ENCODE measurements at regions not wholly inside any gene's neighbourhood (a gene's known extent, or its start where the extent isn't known, plus 50 kb on each side); places are given as distances from the start of the nearest gene placed in this dataset.

DNA sequence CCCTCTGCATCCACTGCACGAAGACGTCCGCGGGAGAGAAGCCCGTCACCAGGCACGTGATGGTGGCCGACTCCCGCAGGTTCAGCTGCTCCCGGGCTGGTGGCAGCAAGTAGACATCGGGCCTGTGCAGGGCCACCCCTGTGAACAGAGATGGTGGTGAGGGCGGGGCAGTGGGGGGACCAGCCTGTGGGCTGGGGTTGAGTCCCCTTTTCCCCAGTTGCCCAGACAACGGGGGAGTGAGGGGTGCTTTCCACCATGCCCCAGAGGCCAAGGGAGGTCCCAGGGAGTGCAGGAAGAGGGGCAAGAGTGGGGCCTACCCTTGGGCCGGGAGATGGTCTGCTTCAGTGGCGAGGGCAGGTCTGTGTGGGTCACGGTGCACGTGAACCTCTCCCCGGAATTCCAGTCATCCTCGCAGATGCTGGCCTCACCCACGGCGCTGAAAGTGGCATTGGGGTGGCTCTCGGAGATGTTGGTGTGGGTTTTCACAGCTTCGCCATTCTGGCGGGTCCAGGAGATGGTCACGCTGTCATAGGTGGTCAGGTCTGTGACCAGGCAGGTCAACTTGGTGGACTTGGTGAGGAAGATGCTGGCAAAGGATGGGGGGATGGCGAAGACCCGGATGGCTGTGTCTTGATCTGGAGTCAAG is 328.3 kb downstream of the TMEM121 start:
- Histone ChIP-seq H3K27ac (ENCODE audit: low read depth in 1 of 2, low read length in 2 of 2) (no peak overlapping the region), H3K9me3 (ENCODE audit: control insufficient read depth in 4 of 4, low read length in 3 of 4) (no peaks in the 10 kb centered on the region), H3K4me1 (ENCODE audit: control insufficient read depth in 4 of 4, insufficient read depth in 4 of 4, low read length in 3 of 4) (no peaks in the 10 kb centered on the region), H3K4me3 (ENCODE audit: low read depth in 1 of 3, low read length in 3 of 3) (no peak overlapping the region), H3K27me3 (ENCODE audit: control insufficient read depth in 4 of 4, insufficient read depth in 4 of 4, low read length in 3 of 4) (no peaks in the 10 kb centered on the region), H3K9ac (ENCODE audit: low read depth in 1 of 2, low read length in 2 of 2) (no peak overlapping the region), H3K36me3 (ENCODE audit: control insufficient read depth in 4 of 4, insufficient read depth in 3 of 4, low read depth in 1 of 4, low read length in 3 of 4) (no peaks in the 10 kb centered on the region)
- 90% methylated on average over 26 of the region's 26 CpGs for WGBS
- TF ChIP-seq YY1 (IDR thresholded peaks at IDR 0.05) (no peak), SP1 (IDR thresholded peaks at IDR 0.05) (no peak), RAD21 (IDR thresholded peaks at IDR 0.05) (no peak), RXRA (IDR thresholded peaks at IDR 0.05) (no peak)
- DNase-seq (ENCODE audit: low spot score), result no peak

DNA sequence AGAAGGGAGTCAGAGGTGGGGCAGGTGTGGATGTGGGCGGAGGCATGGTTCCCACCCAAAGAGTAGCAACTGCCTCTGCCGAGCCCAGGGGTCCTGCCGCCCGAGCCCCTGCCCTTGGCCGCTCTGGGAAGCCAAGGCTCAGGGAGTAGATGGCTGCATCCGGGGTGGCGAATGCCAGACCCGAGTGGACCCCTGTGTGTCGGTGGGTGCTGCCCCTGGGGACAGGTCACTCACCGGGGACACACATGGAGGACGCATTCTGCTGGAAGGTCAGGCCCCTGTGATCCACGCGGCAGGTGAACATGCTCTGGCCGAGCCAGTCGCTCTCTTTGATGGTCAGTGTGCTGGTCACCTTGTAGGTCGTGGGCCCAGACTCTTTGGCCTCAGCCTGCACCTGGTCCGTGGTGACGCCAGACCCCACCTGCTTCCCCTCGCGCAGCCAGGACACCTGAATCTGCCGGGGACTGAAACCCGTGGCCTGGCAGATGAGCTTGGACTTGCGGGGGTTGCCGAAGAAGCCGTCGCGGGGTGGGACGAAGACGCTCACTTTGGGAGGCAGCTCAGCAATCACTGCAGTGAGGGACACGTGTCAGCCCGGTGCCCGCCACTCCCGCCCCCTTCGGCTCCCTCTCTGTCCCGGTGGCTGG is 329.0 kb downstream of the TMEM121 start:
- no peak overlapping the region for H3K9ac ChIP-seq (ENCODE audit: low read depth in 1 of 2, low read length in 2 of 2)
- WGBS, result 88% methylated on average over 35 of the region's 35 CpGs
- no peaks in the 10 kb centered on the region for H3K4me1 ChIP-seq (ENCODE audit: control insufficient read depth in 4 of 4, insufficient read depth in 4 of 4, low read length in 3 of 4)
- H3K27me3 ChIP-seq (ENCODE audit: control insufficient read depth in 4 of 4, insufficient read depth in 4 of 4, low read length in 3 of 4), result no peaks in the 10 kb centered on the region
- no peak overlapping the region for H3K4me3 ChIP-seq (ENCODE audit: low read depth in 1 of 3, low read length in 3 of 3)
- TF ChIP-seq JUND (IDR thresholded peaks at IDR 0.05) (no peak), GABPA (IDR thresholded peaks at IDR 0.05 in 1 of 2, conservative IDR thresholded peaks at IDR 0.05 in 1 of 2) (no peak), SP1 (IDR thresholded peaks at IDR 0.05) (no peak), HNF4A (conservative IDR thresholded peaks at IDR 0.05) (no peak), YY1 (IDR thresholded peaks at IDR 0.05) (no peak), FOXA2 (IDR thresholded peaks at IDR 0.05) (no peak), RXRA (IDR thresholded peaks at IDR 0.05) (no peak)
- TF ChIP-seq, protein P1, sequence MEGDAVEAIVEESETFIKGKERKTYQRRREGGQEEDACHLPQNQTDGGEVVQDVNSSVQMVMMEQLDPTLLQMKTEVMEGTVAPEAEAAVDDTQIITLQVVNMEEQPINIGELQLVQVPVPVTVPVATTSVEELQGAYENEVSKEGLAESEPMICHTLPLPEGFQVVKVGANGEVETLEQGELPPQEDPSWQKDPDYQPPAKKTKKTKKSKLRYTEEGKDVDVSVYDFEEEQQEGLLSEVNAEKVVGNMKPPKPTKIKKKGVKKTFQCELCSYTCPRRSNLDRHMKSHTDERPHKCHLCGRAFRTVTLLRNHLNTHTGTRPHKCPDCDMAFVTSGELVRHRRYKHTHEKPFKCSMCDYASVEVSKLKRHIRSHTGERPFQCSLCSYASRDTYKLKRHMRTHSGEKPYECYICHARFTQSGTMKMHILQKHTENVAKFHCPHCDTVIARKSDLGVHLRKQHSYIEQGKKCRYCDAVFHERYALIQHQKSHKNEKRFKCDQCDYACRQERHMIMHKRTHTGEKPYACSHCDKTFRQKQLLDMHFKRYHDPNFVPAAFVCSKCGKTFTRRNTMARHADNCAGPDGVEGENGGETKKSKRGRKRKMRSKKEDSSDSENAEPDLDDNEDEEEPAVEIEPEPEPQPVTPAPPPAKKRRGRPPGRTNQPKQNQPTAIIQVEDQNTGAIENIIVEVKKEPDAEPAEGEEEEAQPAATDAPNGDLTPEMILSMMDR (IDR thresholded peaks at IDR 0.05; ENCODE audit: low read depth, low read length, missing input control), result no peak
- TF ChIP-seq, protein P2, sequence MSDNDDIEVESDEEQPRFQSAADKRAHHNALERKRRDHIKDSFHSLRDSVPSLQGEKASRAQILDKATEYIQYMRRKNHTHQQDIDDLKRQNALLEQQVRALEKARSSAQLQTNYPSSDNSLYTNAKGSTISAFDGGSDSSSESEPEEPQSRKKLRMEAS (IDR thresholded peaks at IDR 0.05), result no peak
- TF ChIP-seq, protein P3, sequence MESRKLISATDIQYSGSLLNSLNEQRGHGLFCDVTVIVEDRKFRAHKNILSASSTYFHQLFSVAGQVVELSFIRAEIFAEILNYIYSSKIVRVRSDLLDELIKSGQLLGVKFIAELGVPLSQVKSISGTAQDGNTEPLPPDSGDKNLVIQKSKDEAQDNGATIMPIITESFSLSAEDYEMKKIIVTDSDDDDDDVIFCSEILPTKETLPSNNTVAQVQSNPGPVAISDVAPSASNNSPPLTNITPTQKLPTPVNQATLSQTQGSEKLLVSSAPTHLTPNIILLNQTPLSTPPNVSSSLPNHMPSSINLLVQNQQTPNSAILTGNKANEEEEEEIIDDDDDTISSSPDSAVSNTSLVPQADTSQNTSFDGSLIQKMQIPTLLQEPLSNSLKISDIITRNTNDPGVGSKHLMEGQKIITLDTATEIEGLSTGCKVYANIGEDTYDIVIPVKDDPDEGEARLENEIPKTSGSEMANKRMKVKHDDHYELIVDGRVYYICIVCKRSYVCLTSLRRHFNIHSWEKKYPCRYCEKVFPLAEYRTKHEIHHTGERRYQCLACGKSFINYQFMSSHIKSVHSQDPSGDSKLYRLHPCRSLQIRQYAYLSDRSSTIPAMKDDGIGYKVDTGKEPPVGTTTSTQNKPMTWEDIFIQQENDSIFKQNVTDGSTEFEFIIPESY (IDR thresholded peaks at IDR 0.05), result no peak
- TF ChIP-seq, protein P4, sequence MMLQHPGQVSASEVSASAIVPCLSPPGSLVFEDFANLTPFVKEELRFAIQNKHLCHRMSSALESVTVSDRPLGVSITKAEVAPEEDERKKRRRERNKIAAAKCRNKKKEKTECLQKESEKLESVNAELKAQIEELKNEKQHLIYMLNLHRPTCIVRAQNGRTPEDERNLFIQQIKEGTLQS (IDR thresholded peaks at IDR 0.05), result no peak
- no peak overlapping the region for H3K27ac ChIP-seq (ENCODE audit: low read depth in 1 of 2, low read length in 2 of 2)
- no peaks in the 10 kb centered on the region for H3K36me3 ChIP-seq (ENCODE audit: control insufficient read depth in 4 of 4, insufficient read depth in 3 of 4, low read depth in 1 of 4, low read length in 3 of 4)
- DNase-seq (ENCODE audit: low spot score), result peak; percentile 29
- no peaks in the 10 kb centered on the region for H3K9me3 ChIP-seq (ENCODE audit: control insufficient read depth in 4 of 4, low read length in 3 of 4)
